CD4-positive, alpha-beta T cell treated with Interleukin-4 for 1 hour (primary cell): ENCODE measurements at regions not wholly inside any gene's neighbourhood (a gene's known extent, or its start where the extent isn't known, plus 50 kb on each side); places are given as distances from the start of the nearest gene placed in this dataset.

ENCODE experiments used
- DNase-seq, 2 donors: peaks; one replicate each; pipeline ENCODE4 v3.0.0-alpha.2; 2020 to 2022

- no peak for DNase-seq
Observed at GRCh38 chr18:45447355-45448265, 167.7 kb upstream of the SLC14A2 start.

GRCh38 chr18:45448871-45449270, 166.4 kb upstream of the SLC14A2 start:
- DNase-seq = no peak

- no peak for DNase-seq
Observed at GRCh38 chr18:45449418-45450227, 165.7 kb upstream of the SLC14A2 start.

- peak in 1 of 2 donors; percentile 22 for DNase-seq
Observed at GRCh38 chr18:45456090-45457021, 158.9 kb upstream of the SLC14A2 start.

GRCh38 chr18:45458033-45458432, 157.2 kb upstream of the SLC14A2 start:
- no peak for DNase-seq

- no peak for DNase-seq
Observed at GRCh38 chr18:45462179-45462578, 153.1 kb upstream of the SLC14A2 start.

GRCh38 chr18:45463451-45463850, 151.8 kb upstream of the SLC14A2 start:
- no peak for DNase-seq

GRCh38 chr18:45464619-45465018, 150.7 kb upstream of the SLC14A2 start:
- no peak for DNase-seq

- DNase-seq = no peak
Observed at GRCh38 chr18:45467293-45467692, 148.0 kb upstream of the SLC14A2 start.

GRCh38 chr18:45467945-45468344, 147.3 kb upstream of the SLC14A2 start:
- no peak for DNase-seq

- no peak for DNase-seq
Observed at GRCh38 chr18:45478889-45479288, 136.4 kb upstream of the SLC14A2 start.

- no peak for DNase-seq
Observed at GRCh38 chr18:45480219-45481015, 134.9 kb upstream of the SLC14A2 start.

- DNase-seq = no peak
Observed at GRCh38 chr18:45481821-45482220, 133.5 kb upstream of the SLC14A2 start.

GRCh38 chr18:45482286-45482685, 133.0 kb upstream of the SLC14A2 start:
- DNase-seq = no peak

GRCh38 chr18:45487581-45487980, 127.7 kb upstream of the SLC14A2 start:
- no peak for DNase-seq

- no peak for DNase-seq
Observed at GRCh38 chr18:45488645-45489044, 126.6 kb upstream of the SLC14A2 start.

- no peak for DNase-seq
Observed at GRCh38 chr18:45493830-45494229, 121.4 kb upstream of the SLC14A2 start.

- DNase-seq = no peak
Observed at GRCh38 chr18:45494811-45495210, 120.5 kb upstream of the SLC14A2 start.

- DNase-seq = no peak
Observed at GRCh38 chr18:45496741-45497140, 118.5 kb upstream of the SLC14A2 start.

GRCh38 chr18:45497595-45498286, 117.5 kb upstream of the SLC14A2 start:
- no peak for DNase-seq

GRCh38 chr18:45498287-45498658, 117.0 kb upstream of the SLC14A2 start:
- DNase-seq = no peak
